Body of pancreas (tissue), 4 donors: ENCODE measurements at regions not wholly inside any gene's neighbourhood (a gene's known extent, or its start where the extent isn't known, plus 50 kb on each side); places are given as distances from the start of the nearest gene placed in this dataset.

Experiments
- CTCF ChIP-seq, 7 experiments: fragments of 450-650 bp in 4 of 7; fragments of 200-600 bp in 3 of 7; sonication (generic) in 3 of 7; IDR thresholded peaks; one replicate each; pipeline ENCODE4 v1.5.1; 2016 to 2019; ENCODE audit warnings: antibody characterized with exemption in 7 of 7
- POLR2A ChIP-seq, 3 donors: fragments of 450-650 bp; IDR thresholded peaks; one replicate each; pipeline ENCODE4 v1.6.1; 2016; ENCODE audit warnings: antibody characterized with exemption in 3 of 3, mild to moderate bottlenecking in 2 of 3

- TF ChIP-seq POLR2A (IDR thresholded peaks at IDR 0.05) (no peak), CTCF (IDR thresholded peaks at IDR 0.05) (no peak)
These were observed 764.3 kb downstream of the MTRR start for GRCh38 chr5:8633259-8633658.
